NCI-H2196 treated with DMSO at 0.1 percent for 48 hours (cell line): ENCODE measurements at regions not wholly inside any gene's neighbourhood (a gene's known extent, or its start where the extent isn't known, plus 50 kb on each side); places are given as distances from the start of the nearest gene placed in this dataset.
"Not testable (repeated sequence)": the region's sequence is repeated elsewhere in the genome, so short reads cannot be mapped to it uniquely, and the experiment has no call there.

Experiments
- DNase-seq: peaks from one replicate; lab custom pipeline; 2025; ENCODE audit not compliant: unreplicated experiment; lab: John Stamatoyannopoulos, UW

- DNase-seq: no peak
Measured at GRCh38 chr2:223459328-223459939, 142.7 kb downstream of the SCG2 start.

GRCh38 chr2:223460209-223460608, 142.0 kb downstream of the SCG2 start:
- peak; percentile 32 for DNase-seq

- DNase-seq: no peak
Measured at GRCh38 chr2:223460774-223461211, 141.4 kb downstream of the SCG2 start.

- no peak for DNase-seq
Measured at GRCh38 chr2:223464071-223464470, 138.1 kb downstream of the SCG2 start.

GRCh38 chr2:223465793-223466192, 136.4 kb downstream of the SCG2 start:
- DNase-seq: no peak

GRCh38 chr2:223467196-223467595, 135.0 kb downstream of the SCG2 start:
- no peak for DNase-seq

GRCh38 chr2:223469270-223470046, 132.7 kb downstream of the SCG2 start:
- no peak for DNase-seq

GRCh38 chr2:223470602-223471001, 131.6 kb downstream of the SCG2 start:
- no peak for DNase-seq

GRCh38 chr2:223472771-223473170, 129.4 kb downstream of the SCG2 start:
- DNase-seq: no peak

- DNase-seq: no peak
Measured at GRCh38 chr2:223474893-223475292, 127.3 kb downstream of the SCG2 start.

- DNase-seq: no peak
Measured at GRCh38 chr2:223475901-223476300, 126.3 kb downstream of the SCG2 start.

- no peak for DNase-seq
Measured at GRCh38 chr2:223477318-223477717, 124.8 kb downstream of the SCG2 start.

- no peak for DNase-seq
Measured at GRCh38 chr2:223481486-223481885, 120.7 kb downstream of the SCG2 start.

GRCh38 chr2:223486751-223487150, 115.4 kb downstream of the SCG2 start:
- DNase-seq: no peak

- no peak for DNase-seq
Measured at GRCh38 chr2:223487214-223487846, 114.8 kb downstream of the SCG2 start.

- peak; percentile 63 for DNase-seq
Measured at GRCh38 chr2:223488814-223489213, 113.3 kb downstream of the SCG2 start.

- no peak for DNase-seq
Measured at GRCh38 chr2:223494496-223494895, 107.7 kb downstream of the SCG2 start.

GRCh38 chr2:223494942-223495341, 107.2 kb downstream of the SCG2 start:
- no peak for DNase-seq

- not testable (repeated sequence) for DNase-seq
Measured at GRCh38 chr2:223496853-223497252, 105.3 kb downstream of the SCG2 start.

- no peak for DNase-seq
Measured at GRCh38 chr2:223500709-223501108, 101.5 kb downstream of the SCG2 start.

- DNase-seq: peak; percentile 58
Measured at GRCh38 chr2:223501641-223502040, 100.5 kb downstream of the SCG2 start.

- DNase-seq: no peak
Measured at GRCh38 chr2:223503746-223504145, 98.4 kb downstream of the SCG2 start.
